GM18873 (cell line): ENCODE measurements at regions not wholly inside any gene's neighbourhood (a gene's known extent, or its start where the extent isn't known, plus 50 kb on each side); places are given as distances from the start of the nearest gene placed in this dataset.

ENCODE experiments used
- ATAC-seq: cut with Tn5 transposase; IDR thresholded peaks from one replicate; pipeline ENCODE4 v1.9.1; 2021; ENCODE audit warnings: mild to moderate bottlenecking, moderate library complexity, moderate number of reproducible peaks; ENCODE audit not compliant: unreplicated experiment, low FRiP score

DNA sequence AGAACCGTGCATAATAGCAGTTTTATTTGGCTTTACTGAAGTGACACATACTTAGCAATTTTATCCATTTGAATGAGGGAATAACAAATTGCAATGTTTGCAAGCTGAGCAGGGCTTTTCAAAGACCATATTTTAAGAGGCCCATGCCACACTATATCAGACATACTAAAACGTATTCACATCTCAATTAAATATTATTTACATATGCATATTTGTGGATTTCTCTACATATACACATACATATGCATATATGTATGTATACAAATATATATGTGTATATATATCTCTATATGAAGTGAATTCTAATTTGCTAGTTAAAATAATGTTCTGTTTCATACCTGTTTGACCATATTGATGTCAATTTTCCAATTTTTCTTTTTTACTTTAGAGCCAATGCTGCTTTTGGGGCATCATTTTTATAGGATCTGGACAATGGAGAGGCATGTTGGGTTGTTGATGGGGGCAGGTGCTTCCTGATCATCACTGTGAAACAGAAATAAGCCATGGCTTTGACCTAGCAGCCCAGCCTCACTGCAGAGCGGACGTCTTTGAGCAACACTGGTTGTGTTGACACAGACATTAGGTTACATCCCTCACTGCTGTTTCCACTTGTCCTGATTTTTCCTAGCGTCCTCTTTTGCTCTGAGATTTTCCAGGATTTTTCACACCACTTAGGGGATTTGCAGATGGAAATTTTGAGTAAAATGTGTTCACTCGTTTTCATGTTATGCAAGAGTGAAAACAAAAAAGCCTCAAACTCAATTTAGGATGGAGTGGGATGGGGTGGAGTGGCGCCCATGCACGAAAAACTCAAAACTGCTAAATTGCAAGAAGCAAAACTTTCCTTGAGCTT, 56.9 kb downstream of the RDH14 start:
- ATAC-seq = no peak

DNA sequence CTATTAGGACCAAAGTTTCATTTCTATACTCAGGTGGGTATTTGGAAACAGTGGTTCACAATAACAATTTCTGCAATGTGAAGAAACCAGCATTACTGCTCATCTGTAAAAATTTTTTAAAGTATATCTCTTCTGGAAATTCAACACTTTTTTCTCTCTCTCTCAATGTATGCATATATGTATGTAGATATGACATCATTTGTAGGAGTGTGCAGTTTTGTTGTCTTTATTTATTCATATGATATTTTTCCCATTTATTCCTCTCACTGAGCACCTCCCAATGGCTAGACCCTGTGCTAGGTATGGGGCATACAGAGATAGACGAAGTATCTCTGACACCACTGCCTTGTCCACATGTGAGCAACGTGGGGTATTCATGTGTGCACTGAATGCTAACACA, 58.3 kb downstream of the RDH14 start:
- no peak for ATAC-seq

DNA sequence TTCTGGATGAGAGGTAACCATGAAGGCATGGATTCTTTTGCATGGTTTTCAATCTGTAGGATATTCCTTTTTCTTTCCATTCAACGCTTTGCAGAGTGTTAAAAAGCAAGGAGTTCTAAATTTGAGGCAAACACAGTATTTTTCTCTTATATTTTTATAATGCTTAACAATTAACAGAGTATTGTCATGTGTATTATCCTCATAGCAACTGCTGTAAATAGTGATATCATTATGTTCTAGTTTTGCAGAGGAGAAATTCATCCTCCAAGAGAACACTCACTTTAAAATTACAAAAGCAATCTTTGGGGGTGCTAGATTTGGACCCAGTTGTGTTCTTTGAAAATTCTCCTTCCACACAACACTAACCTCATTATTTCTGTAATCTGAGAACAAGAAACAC, 58.7 kb downstream of the RDH14 start:
- ATAC-seq = no peak

DNA sequence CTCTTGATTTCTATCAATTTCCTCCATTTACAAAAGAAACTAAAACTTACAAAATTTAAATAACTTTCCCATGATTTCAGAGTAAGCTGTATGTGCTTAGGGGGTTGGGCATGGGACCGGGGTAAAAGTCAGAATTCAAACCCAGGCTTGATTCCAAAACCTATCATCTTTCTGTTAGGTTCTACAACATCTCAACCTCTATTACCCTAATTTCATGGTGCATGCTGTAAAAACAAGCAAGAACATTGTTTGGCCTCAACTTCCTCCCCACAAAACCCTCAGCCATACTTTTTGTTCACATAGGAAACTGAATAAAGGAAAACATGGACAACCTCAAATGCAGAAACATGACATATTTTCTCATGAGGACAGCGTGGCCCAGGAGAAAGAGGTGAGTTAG, 59.3 kb downstream of the RDH14 start:
- no peak for ATAC-seq

DNA sequence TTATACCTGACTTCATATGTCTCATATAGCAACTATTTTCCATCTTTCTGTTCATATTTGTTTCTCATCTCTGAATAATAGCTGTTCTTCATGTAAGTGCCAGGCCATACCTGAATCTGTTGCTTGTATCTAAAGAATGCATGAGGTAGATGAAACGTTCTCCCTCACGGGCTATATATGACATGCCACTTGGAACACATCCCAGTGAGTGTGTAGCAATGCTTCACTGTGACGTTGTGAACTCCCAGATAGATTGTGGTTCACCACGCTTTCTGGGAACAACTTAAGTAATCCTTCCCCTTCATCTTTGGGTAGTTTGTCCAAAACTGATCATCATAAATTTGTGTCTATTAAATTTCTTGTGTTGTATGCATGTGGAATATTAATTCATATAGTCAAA, 60.1 kb downstream of the RDH14 start:
- no peak for ATAC-seq

DNA sequence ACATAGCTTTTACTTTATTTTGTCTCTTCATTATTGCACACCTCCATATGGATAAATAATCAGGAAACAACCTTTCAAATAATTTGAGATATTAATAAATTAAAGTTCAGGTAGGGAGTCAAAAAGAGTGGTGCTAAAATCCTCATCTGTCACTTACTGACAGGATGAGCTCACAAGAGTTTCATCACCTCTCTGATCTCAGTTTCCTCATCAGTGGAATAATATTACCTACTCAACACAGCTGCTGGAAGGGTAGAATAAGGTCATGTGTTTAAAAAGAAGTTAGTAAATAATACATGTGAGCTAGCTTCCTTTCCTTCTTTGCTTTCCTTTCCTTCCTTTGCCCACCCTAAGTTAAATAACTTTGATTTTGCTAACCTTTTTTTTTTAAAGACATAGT, 61.9 kb downstream of the RDH14 start:
- no peak for ATAC-seq

DNA sequence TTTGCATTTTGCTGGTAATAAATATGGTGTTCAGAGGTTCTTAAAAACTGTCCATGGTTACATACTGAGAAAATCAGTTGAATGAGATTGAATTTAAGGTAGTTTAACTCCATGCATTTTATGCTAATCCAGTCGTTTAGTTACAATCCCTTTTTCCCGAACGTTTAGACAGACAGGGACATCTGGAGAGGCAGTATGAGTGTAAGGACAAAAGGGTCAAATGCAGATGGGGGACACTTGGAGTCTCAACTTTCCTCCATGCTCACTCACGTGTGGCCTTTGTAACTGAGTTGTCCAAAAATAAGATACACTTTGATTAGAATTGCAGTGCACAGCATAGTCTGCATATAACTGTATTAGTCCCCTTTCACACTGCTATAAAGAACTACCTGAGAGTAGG, 63.9 kb downstream of the RDH14 start:
- ATAC-seq = no peak

DNA sequence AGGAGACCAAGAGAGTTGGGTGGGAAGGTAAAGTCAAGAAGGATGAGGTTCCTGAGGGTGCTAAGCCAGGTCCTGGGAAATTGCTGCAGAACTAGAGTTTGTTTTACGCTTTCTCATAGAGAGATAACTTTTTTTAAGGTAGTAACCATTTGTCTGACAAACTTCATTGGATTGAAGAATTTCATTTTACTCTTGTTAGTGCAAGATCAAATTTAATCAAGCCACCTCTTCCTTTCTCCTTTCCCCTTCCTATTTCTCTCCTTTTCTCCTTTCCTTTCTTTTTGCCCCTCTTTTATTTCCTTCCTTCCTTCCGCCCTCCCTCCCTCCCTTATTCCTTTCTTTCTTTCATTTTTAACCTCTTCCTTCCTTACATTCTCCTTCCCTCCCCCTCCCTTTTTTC, 65.4 kb downstream of the RDH14 start:
- no peak for ATAC-seq

DNA sequence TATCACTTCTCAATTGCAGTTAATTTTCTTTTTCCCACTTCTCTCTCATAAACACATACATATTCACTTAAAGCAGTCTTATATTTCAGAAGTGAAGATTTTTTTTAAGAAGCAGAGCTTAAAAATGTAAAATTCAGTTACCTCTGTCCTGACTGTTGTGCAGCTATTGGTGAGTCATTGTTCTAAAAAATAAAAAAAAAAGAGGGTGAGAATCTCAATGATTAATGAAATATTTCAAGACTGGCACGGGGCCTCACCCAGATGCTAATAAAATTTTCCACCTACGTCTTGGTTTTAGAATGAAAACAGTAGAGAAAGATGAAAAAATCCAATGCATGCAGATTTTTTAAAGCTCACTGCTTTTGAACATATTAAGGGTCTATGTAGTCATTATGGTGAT, 67.7 kb downstream of the RDH14 start:
- no peak for ATAC-seq

DNA sequence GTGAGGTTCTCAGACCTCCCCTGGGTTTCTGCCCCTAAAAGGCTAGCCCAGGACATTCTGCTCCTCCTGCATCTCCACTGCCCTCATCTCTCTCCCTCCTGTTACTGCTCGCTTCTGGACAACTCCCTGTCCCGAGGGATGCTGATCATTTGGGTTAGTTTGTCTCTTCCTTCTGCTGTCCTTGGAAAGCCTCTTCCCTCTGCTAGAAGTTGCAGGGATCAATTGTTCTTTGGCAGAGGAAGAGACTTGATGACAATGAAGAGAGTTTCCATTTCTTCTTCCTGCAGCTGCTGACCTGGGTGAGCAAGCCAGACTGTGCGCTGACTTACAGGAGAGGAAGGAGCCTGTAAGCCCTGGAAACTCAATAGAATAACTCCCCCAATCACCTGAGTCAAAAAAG, 68.9 kb downstream of the RDH14 start:
- ATAC-seq = no peak

DNA sequence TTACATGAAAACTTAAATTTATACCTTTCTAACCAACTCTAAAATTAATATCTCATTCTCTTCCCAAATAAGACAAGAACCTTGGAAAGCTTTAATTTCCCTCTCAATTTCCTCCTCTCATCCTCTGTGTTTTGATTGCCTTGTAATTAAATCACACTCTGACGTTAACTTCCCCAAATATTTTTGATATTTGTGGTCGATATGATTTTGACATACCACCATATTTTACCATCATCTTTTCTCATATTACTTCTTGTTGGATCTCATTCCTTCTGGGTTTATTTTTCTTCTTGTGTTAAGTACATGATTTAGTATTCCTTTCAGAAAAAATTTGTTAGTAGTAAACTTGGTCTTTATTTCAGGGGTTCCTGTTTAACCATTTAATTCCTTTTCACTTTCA, 69.6 kb downstream of the RDH14 start:
- ATAC-seq = no peak

DNA sequence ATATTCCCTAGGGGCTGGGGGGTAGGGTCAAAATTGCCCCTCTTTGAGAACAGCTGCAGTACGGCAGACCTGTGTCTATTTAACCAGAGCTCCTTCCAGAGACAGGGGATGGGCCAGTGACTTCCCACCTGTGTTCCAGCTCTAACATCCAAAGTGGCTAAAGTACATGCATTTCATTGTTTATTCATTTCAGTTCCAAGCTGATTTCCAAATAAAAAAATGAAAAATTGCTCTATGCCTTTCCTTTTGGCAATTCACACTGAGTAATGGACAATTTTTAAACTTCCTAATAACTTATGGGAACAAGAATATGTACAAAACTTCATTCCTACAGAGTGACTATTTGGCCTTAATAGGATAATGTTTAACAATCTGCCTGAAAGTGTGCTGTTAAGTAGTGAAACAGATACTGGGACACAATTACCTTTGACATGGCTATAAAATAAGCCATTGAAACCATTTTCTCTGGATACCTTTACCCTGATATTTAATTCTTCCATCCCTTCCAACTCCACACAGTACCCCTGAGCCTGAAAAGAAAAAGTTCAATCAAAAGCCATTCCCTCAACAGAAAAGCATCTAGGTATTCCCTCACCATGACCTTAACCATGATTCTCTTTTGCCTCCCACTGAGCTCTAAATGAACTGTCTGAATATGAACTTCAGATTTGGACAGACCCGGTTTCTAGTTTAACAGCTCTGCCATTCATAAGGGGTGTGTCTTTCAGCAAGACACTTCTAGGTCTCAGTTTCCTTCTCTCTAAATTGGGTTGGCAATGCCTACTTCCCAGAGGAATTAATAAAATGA, 73.1 kb downstream of the RDH14 start:
- no peak for ATAC-seq

DNA sequence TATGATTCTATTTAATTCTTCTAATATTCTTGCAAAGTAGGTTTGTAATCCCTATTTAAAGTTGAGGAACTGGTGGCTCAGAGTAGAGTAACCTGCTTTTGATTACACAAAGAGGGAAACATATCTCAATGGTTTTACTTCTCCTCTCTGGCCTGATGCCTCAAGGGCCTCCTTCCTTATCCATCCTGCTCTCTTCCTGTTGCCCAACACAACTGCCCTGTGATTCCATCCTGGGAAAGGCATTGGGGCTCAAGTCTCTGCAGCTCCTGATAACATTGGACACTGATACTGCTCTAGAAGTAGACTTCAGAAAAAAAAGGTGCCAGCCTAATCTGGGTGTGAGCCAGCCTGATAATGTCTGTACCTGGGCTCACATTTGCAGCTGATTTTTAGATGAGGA, 75.8 kb downstream of the RDH14 start:
- ATAC-seq = no peak

DNA sequence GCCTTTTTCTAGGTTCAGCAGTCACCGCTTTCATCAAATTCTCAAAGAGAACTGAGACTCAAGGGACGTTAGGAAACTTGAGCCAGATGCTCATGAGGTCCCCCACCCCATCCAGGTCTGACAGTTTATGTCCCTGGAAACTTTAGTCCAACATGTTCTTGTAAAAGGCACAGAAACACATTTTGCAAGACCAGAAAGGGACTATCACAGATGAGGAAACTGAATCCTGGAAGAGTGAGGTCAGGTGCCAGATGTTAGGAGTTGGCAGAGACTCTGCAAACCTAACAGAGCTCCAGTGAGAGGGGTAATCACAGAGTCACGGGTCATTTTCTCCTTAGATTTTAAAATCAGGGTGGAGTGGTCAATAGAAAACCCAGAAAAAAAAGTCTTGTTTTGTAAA, 76.6 kb downstream of the RDH14 start:
- ATAC-seq = no peak

DNA sequence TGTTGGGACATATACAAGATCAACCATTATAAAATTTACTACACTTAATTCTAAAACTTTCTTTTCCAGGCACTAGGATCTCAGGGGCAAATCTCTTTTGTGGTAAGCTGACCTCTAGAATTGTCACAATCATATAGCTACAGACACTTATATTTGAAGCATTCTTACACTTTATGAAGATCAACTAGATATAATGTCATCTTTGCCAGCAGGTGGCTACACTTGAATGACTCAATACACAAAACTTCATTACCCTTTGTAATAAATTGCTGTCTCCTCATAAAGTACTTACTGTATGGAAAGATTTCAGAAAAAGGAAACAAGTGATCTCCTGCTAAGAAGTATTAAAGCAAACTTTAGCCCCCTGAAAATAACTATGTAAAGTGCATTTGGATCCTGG, 77.8 kb downstream of the RDH14 start:
- ATAC-seq = no peak

DNA sequence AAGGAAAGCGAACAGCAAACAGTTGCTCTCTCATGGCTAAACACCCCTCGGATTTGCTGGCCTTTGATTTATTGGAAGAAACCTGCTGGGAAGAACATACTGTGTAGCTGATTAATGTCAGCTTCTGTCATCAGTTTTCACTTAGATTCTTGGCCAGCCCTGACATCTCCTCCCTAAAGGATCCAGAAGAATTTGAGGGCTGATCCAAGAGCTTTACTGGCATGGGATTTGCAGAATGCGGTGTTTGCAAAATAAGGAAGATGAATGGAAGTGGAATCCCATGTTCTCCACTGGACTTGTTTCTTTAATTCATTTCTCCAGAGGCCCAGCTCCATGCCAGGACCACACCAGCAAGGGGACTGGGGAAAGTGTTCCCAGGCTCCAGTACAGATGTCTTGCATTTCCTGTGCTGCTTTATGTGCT, 80.5 kb downstream of the RDH14 start:
- ATAC-seq = no peak

DNA sequence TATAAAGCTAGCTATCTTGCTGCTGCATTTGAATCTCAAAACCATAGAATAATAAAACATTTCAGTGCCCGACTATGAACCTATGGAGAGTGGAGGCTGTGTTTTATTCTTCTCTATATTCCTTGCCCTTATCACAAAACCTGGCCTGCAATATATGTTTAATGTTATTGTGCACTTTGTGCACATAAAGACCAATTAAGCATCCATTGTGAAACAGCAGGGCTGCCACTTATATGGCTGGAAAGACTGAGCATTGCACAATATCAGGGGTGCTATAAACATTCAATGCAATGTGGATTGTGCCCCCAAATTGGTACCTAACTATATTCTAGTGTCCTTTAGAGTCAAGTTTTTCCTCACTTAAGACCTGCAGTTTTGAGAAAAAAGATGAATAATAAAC, 83.2 kb downstream of the RDH14 start:
- ATAC-seq = no peak

DNA sequence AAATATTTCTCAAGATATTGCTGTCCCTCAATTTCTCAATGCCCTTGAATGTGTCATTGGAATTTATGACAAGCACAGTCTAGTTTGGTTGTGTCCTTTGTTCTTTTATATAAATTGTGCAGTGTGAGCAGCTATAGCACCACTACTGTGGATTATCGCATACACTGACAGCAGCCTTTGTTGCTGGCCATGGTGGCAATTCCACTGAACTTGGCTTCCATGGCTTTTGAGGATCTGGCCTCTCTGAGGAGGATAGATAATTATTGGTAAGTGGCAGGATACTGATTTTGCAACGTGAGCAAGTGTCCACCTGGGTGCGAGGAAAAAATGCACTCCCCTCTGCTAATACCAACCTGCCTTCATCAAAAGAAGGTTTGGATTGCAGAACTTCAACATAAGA, 84.0 kb downstream of the RDH14 start:
- ATAC-seq = no peak

DNA sequence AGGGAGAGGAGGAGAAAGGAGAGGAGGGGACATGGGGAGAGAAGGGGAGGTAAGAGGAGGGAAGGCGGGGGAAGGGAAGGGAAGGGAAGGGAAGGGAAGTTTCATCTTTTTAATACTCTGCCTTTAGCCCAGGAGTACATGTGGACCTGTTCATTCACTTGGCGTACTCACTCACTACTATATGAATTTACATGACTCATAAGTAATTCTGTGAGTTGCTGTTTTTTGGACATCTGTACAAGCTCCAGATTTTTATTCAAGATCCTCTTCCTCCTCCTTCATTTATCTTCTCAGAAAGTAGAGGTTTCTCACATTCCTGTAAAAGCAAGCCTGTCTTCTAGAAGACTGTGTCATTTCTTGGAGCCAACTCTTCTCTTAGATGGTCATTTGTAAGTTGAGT, 84.6 kb downstream of the RDH14 start:
- no peak for ATAC-seq

DNA sequence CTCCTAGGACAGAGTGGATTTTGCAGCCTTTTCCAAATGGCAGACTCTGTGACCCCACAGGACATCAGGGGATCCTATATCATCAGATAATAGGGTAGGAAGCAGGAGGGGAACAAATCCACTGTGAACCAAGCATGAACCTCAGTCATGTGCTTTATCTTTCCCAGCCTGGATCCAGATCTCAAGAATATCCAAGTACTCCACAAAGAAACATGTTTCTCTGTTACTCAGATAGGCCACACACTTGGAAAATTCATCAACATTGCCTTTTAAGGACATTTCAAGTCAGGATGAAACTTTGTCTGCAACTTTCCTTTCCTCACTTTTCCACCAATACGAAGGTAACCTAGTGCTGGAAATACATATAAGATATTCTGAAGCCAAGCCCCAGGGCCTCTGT, 85.8 kb downstream of the RDH14 start:
- no peak for ATAC-seq

DNA sequence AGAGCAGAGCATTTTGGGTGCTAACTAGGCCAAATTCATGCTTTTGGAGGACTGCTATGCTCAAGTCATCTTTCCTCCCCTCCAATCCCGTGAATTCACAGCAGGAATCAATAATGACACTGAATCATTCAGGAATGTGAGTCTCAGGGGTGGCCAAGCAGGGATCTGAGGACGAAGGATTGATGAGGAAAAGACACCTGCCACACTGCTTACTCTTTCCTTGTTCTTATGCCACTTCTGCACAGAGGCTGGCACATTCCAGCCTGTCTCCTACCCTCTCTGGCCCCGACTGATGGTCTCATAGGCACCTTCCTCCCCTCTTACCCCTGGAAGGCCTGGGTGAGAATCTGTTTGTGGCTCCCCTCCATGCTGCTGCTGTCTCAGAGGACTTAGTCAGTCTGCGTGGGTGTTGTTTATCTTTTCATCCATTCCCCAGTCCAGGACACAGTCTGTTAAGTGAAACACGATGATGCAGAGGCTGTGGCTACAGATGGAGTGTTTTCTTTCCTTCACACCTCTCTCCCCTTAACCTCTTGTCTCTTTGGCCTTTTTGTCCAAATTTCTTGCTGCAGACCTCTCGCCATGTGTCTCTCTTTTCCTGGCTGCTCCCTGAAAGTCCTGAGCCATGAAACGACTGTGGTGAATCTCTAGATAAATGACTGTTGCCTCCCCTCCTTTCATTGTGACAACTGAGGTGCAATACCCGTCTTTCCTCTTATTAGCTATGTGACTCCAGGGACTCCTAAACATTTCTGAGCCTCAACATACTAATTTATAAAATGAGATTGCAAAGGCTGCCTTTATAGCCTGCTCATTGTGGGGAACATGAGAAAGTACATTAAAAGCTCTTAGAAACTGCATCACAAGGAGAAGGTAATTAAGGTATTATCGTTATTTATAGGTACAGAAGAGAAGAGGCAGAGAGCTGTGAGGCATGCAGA, 86.9 kb downstream of the RDH14 start:
- ATAC-seq = no peak
